ENCODE measurements at regions not wholly inside any gene's neighbourhood (a gene's known extent, or its start where the extent isn't known, plus 50 kb on each side); places are given as distances from the start of the nearest gene placed in this dataset.
"Not testable (repeated sequence)": the region's sequence is repeated elsewhere in the genome, so short reads cannot be mapped to it uniquely, and the experiment has no call there.

DNA sequence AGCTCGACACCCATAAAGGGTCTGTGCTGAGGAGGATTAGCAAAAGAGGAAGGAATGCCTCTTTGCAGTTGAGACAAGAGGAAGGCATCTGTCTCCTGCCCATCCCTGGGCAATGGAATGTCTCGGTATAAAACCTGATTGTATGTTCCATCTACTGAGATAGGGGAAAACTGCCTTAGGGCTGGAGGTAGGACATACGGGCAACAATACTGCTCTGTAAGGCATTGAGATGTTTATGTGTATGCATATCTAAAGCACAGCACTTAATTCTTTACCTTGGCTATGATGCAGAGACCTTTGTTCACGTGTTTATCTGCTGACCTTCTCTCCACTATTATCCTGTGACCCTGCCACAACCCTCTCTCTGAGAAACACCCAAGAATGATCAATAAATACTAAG lies 210.7 kb downstream of the POTED start:
- DNase-seq (ENCODE audit: low read depth), result not testable (repeated sequence)

DNA sequence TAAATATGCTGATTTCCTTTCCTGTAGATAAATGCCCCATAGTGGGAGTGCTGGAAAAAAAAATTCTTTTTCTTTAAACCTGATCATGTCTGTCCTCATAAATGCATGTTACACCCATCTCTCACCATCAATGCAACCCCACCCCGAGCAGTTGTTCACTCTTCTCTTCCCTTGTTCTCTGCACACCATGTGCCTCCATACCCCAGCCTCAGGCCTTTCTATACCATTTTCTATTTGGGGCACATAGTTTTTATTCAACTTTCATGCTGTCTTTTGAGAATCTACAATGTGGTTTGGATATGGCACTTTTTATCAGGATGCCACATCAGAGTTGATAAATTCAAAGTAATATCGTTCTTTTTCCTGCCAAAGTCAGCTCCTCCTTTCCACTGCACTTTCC lies 202.6 kb downstream of the POTED start:
- DNase-seq (ENCODE audit: low read depth), result not testable (repeated sequence)

DNA sequence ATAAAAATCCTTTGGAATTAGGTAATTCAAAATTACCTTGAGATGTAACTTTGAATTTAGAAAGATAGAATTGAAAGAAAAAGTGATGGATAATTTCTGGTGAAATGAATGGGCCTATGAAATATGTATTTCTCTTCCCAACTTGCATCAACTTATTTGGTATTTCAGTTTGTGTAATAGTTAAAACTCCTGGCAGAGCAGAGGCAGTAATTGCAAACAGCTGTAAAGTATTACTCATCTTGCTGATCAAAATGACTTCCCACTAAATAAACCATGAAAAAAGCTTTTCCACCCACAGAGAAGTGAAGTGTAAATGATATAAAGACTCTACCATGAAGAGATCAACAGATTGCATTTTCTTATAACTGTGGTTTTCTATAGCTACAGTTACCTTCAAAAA lies 201.0 kb downstream of the POTED start:
- DNase-seq (ENCODE audit: low read depth), result not testable (repeated sequence)

DNA sequence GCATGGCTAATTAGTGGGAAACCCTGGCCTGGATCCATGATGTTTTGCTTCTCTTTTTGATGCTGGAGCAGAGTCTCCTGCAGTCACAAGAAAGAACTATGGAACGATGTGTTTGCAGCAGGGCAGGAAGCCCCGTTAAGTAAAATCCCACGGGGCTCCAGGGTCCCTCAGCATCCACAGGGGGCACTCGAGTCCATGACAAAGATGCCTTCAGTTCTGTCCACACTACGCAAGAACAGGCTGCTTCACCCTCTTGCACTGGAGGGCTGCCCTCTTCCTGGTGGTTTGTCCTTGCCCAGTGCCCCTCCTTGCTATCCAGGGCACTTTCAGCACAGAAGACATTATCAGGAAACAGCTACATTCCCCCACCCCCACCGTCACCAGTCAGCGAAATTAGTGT lies 196.9 kb downstream of the POTED start:
- DNase-seq (ENCODE audit: low read depth), result not testable (repeated sequence)

DNA sequence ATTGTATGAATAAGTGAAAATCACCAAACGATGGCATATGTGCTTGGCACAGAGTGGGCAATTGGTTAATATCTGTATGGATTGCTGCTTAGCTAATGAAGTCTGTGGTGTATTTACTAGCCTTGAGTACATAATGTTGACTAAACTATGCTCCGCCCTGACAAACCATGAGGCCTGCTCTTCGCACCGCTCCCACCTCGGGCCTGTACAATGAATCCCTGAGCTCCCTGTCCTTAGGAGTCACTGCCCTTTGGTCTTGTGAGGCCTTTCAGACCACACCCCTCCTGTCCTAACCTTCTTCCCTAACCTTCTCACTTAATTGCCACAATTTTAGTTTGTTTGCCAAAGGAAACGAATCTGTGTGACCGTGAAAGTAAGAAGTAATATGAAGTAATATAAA lies 193.2 kb downstream of the POTED start:
- not testable (repeated sequence) for DNase-seq (ENCODE audit: low read depth)
